ENCODE measurements at regions not wholly inside any gene's neighbourhood (a gene's known extent, or its start where the extent isn't known, plus 50 kb on each side); places are given as distances from the start of the nearest gene placed in this dataset.
"Not testable (repeated sequence)": the region's sequence is repeated elsewhere in the genome, so short reads cannot be mapped to it uniquely, and the experiment has no call there.

GRCh38 chr9:87020169-87020950, 73.1 kb upstream of the GAS1 start:
- no peaks in the 10 kb centered on the region for H3K9me3 ChIP-seq
- no peaks in the 10 kb centered on the region for H3K36me3 ChIP-seq
- no peak overlapping the region for H3K27ac ChIP-seq
- intact Hi-C loops (cut with DNase I; ENCODE audit: low total_unique reads), result no loop called here
- no peak overlapping the region for H3K4me3 ChIP-seq
- H3K4me1 ChIP-seq, result no peaks in the 10 kb centered on the region
- DNase-seq, result no peak
- 77 to 88% (median 84%) methylated on average over 4 of the region's 4 CpGs for WGBS, 5 donors
- H3K27me3 ChIP-seq (replicated peaks in 1 of 7), result no peaks in the 10 kb centered on the region
- TF ChIP-seq CTCF (IDR thresholded peaks at IDR 0.05 in 8 of 11, conservative IDR thresholded peaks at IDR 0.05 in 3 of 11) (no peak), POLR2A (IDR thresholded peaks at IDR 0.05) (no peak), POLR2AphosphoS5 (IDR thresholded peaks at IDR 0.05) (no peak)

GRCh38 chr9:87022178-87022577, 74.9 kb upstream of the GAS1 start:
- H3K27ac ChIP-seq, result no peak overlapping the region
- 78 to 93% (median 81%) methylated on average over 1 of the region's 1 CpG for WGBS, 5 donors
- TF ChIP-seq POLR2AphosphoS5 (IDR thresholded peaks at IDR 0.05), result no peak
- no peak for TF ChIP-seq CTCF (IDR thresholded peaks at IDR 0.05 in 8 of 11, conservative IDR thresholded peaks at IDR 0.05 in 3 of 11)
- TF ChIP-seq POLR2A (IDR thresholded peaks at IDR 0.05), result no peak

GRCh38 chr9:87026204-87026603, 78.9 kb upstream of the GAS1 start:
- Histone ChIP-seq H3K4me3 (no peak overlapping the region), H3K27me3 (replicated peaks in 1 of 7) (no peaks in the 10 kb centered on the region), H3K4me1 (no peaks in the 10 kb centered on the region), H3K9me3 (no peaks in the 10 kb centered on the region), H3K27ac (no peak overlapping the region), H3K36me3 (no peaks in the 10 kb centered on the region)
- no peak for DNase-seq
- TF ChIP-seq CTCF (IDR thresholded peaks at IDR 0.05 in 8 of 11, conservative IDR thresholded peaks at IDR 0.05 in 3 of 11) (no peak), POLR2AphosphoS5 (IDR thresholded peaks at IDR 0.05) (no peak), POLR2A (IDR thresholded peaks at IDR 0.05) (no peak)
- intact Hi-C loops (cut with DNase I; ENCODE audit: low total_unique reads), result no loop called here

More at GRCh38 chr9:87022178-87022577, 74.9 kb upstream of the GAS1 start:
- intact Hi-C loops (cut with DNase I; ENCODE audit: low total_unique reads), result no loop called here
- H3K4me3 ChIP-seq, result no peak overlapping the region
- no peaks in the 10 kb centered on the region for H3K9me3 ChIP-seq
- H3K27me3 ChIP-seq (replicated peaks in 1 of 7), result no peaks in the 10 kb centered on the region
- DNase-seq, result no peak
- no peaks in the 10 kb centered on the region for H3K4me1 ChIP-seq
- H3K36me3 ChIP-seq, result no peaks in the 10 kb centered on the region

GRCh38 chr9:87028836-87029235, 81.5 kb upstream of the GAS1 start:
- 78 to 94% (median 85%) methylated on average over 3 to 4 of the region's 4 CpGs for WGBS, 5 donors
- H3K27ac ChIP-seq; H3K4me3 ChIP-seq; DNase-seq; H3K27me3 ChIP-seq (replicated peaks in 1 of 7); intact Hi-C loops (cut with DNase I; ENCODE audit: low total_unique reads); H3K4me1 ChIP-seq; H3K36me3 ChIP-seq; H3K9me3 ChIP-seq: not testable (repeated sequence)
